ENCODE measurements at regions not wholly inside any gene's neighbourhood (a gene's known extent, or its start where the extent isn't known, plus 50 kb on each side); places are given as distances from the start of the nearest gene placed in this dataset.

- H3K27ac Mint-ChIP-seq: no peak overlapping the region
- H3K36me3 Mint-ChIP-seq: no peaks in the 10 kb centered on the region
- no peaks in the 10 kb centered on the region for H3K4me1 Mint-ChIP-seq
- no peak for ATAC-seq (ENCODE audit: low read depth in 2 of 2)
- no peak overlapping the region for H3K4me3 Mint-ChIP-seq
- no peaks in the 10 kb centered on the region for H3K27me3 Mint-ChIP-seq
- no peak for DNase-seq
- peaks cover 0 to 6% (median 0%) of the 10 kb centered on the region in 7 donors for H3K9me3 Mint-ChIP-seq
Observed at GRCh38 chr9:12448246-12448645, 244.9 kb upstream of the TYRP1 start.

GRCh38 chr9:12457237-12457636 is 235.9 kb upstream of the TYRP1 start:
- no peak overlapping the region for H3K4me3 Mint-ChIP-seq
- no peak for DNase-seq
- no peak for ATAC-seq (ENCODE audit: low read depth in 2 of 2)
- no peak overlapping the region for H3K27ac Mint-ChIP-seq
- H3K27me3 Mint-ChIP-seq: no peaks in the 10 kb centered on the region
- no peaks in the 10 kb centered on the region for H3K36me3 Mint-ChIP-seq
- H3K9me3 Mint-ChIP-seq: peaks cover 0 to 5% (median 0%) of the 10 kb centered on the region in 7 donors
- no peaks in the 10 kb centered on the region for H3K4me1 Mint-ChIP-seq

GRCh38 chr9:12461763-12462460 is 231.3 kb upstream of the TYRP1 start:
- Mint-ChIP-seq H3K4me3 (no peak overlapping the region), H3K27ac (no peak overlapping the region)

GRCh38 chr9:12462861-12463260 is 230.3 kb upstream of the TYRP1 start:
- H3K27me3 Mint-ChIP-seq: no peaks in the 10 kb centered on the region
- no peak for ATAC-seq (ENCODE audit: low read depth in 2 of 2)
- H3K9me3 Mint-ChIP-seq: peaks cover 0 to 5% (median 0%) of the 10 kb centered on the region in 7 donors
- no peaks in the 10 kb centered on the region for H3K4me1 Mint-ChIP-seq
- H3K36me3 Mint-ChIP-seq: no peaks in the 10 kb centered on the region
- DNase-seq: no peak
- H3K4me3 Mint-ChIP-seq: no peak overlapping the region
- H3K27ac Mint-ChIP-seq: no peak overlapping the region

More at GRCh38 chr9:12461763-12462460, 231.3 kb upstream of the TYRP1 start:
- no peaks in the 10 kb centered on the region for H3K36me3 Mint-ChIP-seq
- H3K27me3 Mint-ChIP-seq: no peaks in the 10 kb centered on the region
- no peak for DNase-seq
- ATAC-seq (ENCODE audit: low read depth in 2 of 2): no peak
- H3K9me3 Mint-ChIP-seq: peaks cover 0 to 5% (median 0%) of the 10 kb centered on the region in 7 donors
- no peaks in the 10 kb centered on the region for H3K4me1 Mint-ChIP-seq

GRCh38 chr9:12463641-12464040 is 229.5 kb upstream of the TYRP1 start:
- Mint-ChIP-seq H3K9me3 (peaks cover 0 to 5% (median 0%) of the 10 kb centered on the region in 7 donors), H3K4me1 (no peaks in the 10 kb centered on the region), H3K27me3 (no peaks in the 10 kb centered on the region), H3K36me3 (no peaks in the 10 kb centered on the region), H3K4me3 (no peak overlapping the region), H3K27ac (no peak overlapping the region)
- DNase-seq (no peak), ATAC-seq (ENCODE audit: low read depth in 2 of 2) (no peak)

GRCh38 chr9:12464400-12464799 is 228.8 kb upstream of the TYRP1 start:
- Mint-ChIP-seq H3K27me3 (no peaks in the 10 kb centered on the region), H3K9me3 (peaks cover 0 to 5% (median 0%) of the 10 kb centered on the region in 7 donors), H3K4me3 (no peak overlapping the region), H3K27ac (no peak overlapping the region), H3K36me3 (no peaks in the 10 kb centered on the region), H3K4me1 (no peaks in the 10 kb centered on the region)
- DNase-seq (no peak), ATAC-seq (ENCODE audit: low read depth in 2 of 2) (no peak)

GRCh38 chr9:12464910-12465512 is 228.2 kb upstream of the TYRP1 start:
- Mint-ChIP-seq H3K36me3 (no peaks in the 10 kb centered on the region), H3K27ac (no peak overlapping the region), H3K9me3 (peaks cover 0 to 5% (median 0%) of the 10 kb centered on the region in 7 donors), H3K27me3 (no peaks in the 10 kb centered on the region), H3K4me1 (no peaks in the 10 kb centered on the region), H3K4me3 (no peak overlapping the region)
- DNase-seq (no peak), ATAC-seq (ENCODE audit: low read depth in 2 of 2) (no peak)

- Mint-ChIP-seq H3K27ac (no peak overlapping the region), H3K4me3 (no peak overlapping the region)
Observed at GRCh38 chr9:12469084-12469483, 224.1 kb upstream of the TYRP1 start.

GRCh38 chr9:12494411-12494810 is 198.8 kb upstream of the TYRP1 start:
- no peak for ATAC-seq (ENCODE audit: low read depth in 2 of 2)
- H3K4me1 Mint-ChIP-seq: no peaks in the 10 kb centered on the region
- H3K4me3 Mint-ChIP-seq: no peak overlapping the region
- no peak for DNase-seq
- H3K27me3 Mint-ChIP-seq: no peaks in the 10 kb centered on the region
- H3K9me3 Mint-ChIP-seq: peaks cover 0 to 5% (median 2%) of the 10 kb centered on the region in 7 donors
- H3K36me3 Mint-ChIP-seq: no peaks in the 10 kb centered on the region
- no peak overlapping the region for H3K27ac Mint-ChIP-seq

More at GRCh38 chr9:12469084-12469483, 224.1 kb upstream of the TYRP1 start:
- Mint-ChIP-seq H3K36me3 (no peaks in the 10 kb centered on the region), H3K27me3 (no peaks in the 10 kb centered on the region), H3K9me3 (peaks cover 0 to 3% (median 0%) of the 10 kb centered on the region in 7 donors), H3K4me1 (no peaks in the 10 kb centered on the region)
- ATAC-seq (ENCODE audit: low read depth in 2 of 2): no peak
- no peak for DNase-seq

- peaks cover 0 to 2% (median 0%) of the 10 kb centered on the region in 7 donors for H3K9me3 Mint-ChIP-seq
- H3K4me1 Mint-ChIP-seq: no peaks in the 10 kb centered on the region
- H3K27me3 Mint-ChIP-seq: no peaks in the 10 kb centered on the region
- ATAC-seq (ENCODE audit: low read depth in 2 of 2) (no peak), DNase-seq (no peak)
- H3K36me3 Mint-ChIP-seq: no peaks in the 10 kb centered on the region
- H3K27ac Mint-ChIP-seq: no peak overlapping the region
- H3K4me3 Mint-ChIP-seq: no peak overlapping the region
Observed at GRCh38 chr9:12497790-12498189, 195.4 kb upstream of the TYRP1 start.

GRCh38 chr9:12502520-12502919 is 190.7 kb upstream of the TYRP1 start:
- no peak for ATAC-seq (ENCODE audit: low read depth in 2 of 2)
- Mint-ChIP-seq H3K36me3 (no peaks in the 10 kb centered on the region), H3K27me3 (no peaks in the 10 kb centered on the region), H3K4me1 (no peaks in the 10 kb centered on the region), H3K4me3 (no peak overlapping the region), H3K27ac (no peak overlapping the region), H3K9me3 (peaks cover 0 to 11% (median 0%) of the 10 kb centered on the region in 7 donors)
- DNase-seq: no peak

- Mint-ChIP-seq H3K4me3 (no peak overlapping the region), H3K36me3 (no peaks in the 10 kb centered on the region), H3K27me3 (no peaks in the 10 kb centered on the region), H3K4me1 (no peaks in the 10 kb centered on the region), H3K9me3 (peaks cover 0 to 17% (median 2%) of the 10 kb centered on the region in 7 donors), H3K27ac (no peak overlapping the region)
- DNase-seq (no peak), ATAC-seq (ENCODE audit: low read depth in 2 of 2) (no peak)
Observed at GRCh38 chr9:12503606-12504122, 189.5 kb upstream of the TYRP1 start.

- ATAC-seq (ENCODE audit: low read depth in 2 of 2): no peak
- Mint-ChIP-seq H3K9me3 (peaks cover 0 to 17% (median 4%) of the 10 kb centered on the region in 7 donors), H3K36me3 (no peaks in the 10 kb centered on the region)
Observed at GRCh38 chr9:12510551-12510950, 182.6 kb upstream of the TYRP1 start.

GRCh38 chr9:12511726-12512125 is 181.5 kb upstream of the TYRP1 start:
- Mint-ChIP-seq H3K36me3 (no peaks in the 10 kb centered on the region), H3K4me1 (no peaks in the 10 kb centered on the region), H3K27me3 (no peaks in the 10 kb centered on the region), H3K4me3 (no peak overlapping the region), H3K9me3 (peaks cover 0 to 12% (median 2%) of the 10 kb centered on the region in 7 donors), H3K27ac (no peak overlapping the region)
- DNase-seq (no peak), ATAC-seq (ENCODE audit: low read depth in 2 of 2) (no peak)

More at GRCh38 chr9:12510551-12510950, 182.6 kb upstream of the TYRP1 start:
- Mint-ChIP-seq H3K4me3 (no peak overlapping the region), H3K27me3 (no peaks in the 10 kb centered on the region), H3K4me1 (no peaks in the 10 kb centered on the region), H3K27ac (no peak overlapping the region)
- DNase-seq: no peak

Measured in naive B cell (primary cell).